NCI-H146 treated with DMSO at 0.1 percent for 48 hours (cell line): ENCODE measurements at regions not wholly inside any gene's neighbourhood (a gene's known extent, or its start where the extent isn't known, plus 50 kb on each side); places are given as distances from the start of the nearest gene placed in this dataset.

Source experiments
- DNase-seq: peaks from one replicate; lab custom pipeline; 2025; ENCODE audit not compliant: unreplicated experiment; lab: John Stamatoyannopoulos, UW

- DNase-seq: no peak
Observed at GRCh38 chr2:6692056-6692455, 173.7 kb downstream of the CMPK2 start.

- no peak for DNase-seq
Observed at GRCh38 chr2:6692819-6693218, 172.9 kb downstream of the CMPK2 start.

GRCh38 chr2:6694555-6694954 is 171.2 kb downstream of the CMPK2 start:
- DNase-seq: no peak

- DNase-seq: no peak
Observed at GRCh38 chr2:6700335-6700734, 165.4 kb downstream of the CMPK2 start.

- DNase-seq: no peak
Observed at GRCh38 chr2:6704077-6704476, 161.6 kb downstream of the CMPK2 start.

- no peak for DNase-seq
Observed at GRCh38 chr2:6721395-6721794, 144.3 kb downstream of the CMPK2 start.

GRCh38 chr2:6722574-6722973 is 143.1 kb downstream of the CMPK2 start:
- no peak for DNase-seq

GRCh38 chr2:6723865-6724604 is 141.7 kb downstream of the CMPK2 start:
- DNase-seq: no peak

GRCh38 chr2:6724605-6725140 is 141.0 kb downstream of the CMPK2 start:
- DNase-seq: no peak

GRCh38 chr2:6728156-6728555 is 137.6 kb downstream of the CMPK2 start:
- DNase-seq: no peak

GRCh38 chr2:6730003-6730402 is 135.7 kb downstream of the CMPK2 start:
- DNase-seq: no peak

GRCh38 chr2:6730649-6731532 is 134.8 kb downstream of the CMPK2 start:
- DNase-seq: no peak

- DNase-seq: no peak
Observed at GRCh38 chr2:6739547-6739946, 126.2 kb downstream of the CMPK2 start.

GRCh38 chr2:6741229-6741628 is 124.5 kb downstream of the CMPK2 start:
- no peak for DNase-seq

GRCh38 chr2:6744038-6744437 is 121.7 kb downstream of the CMPK2 start:
- no peak for DNase-seq

- no peak for DNase-seq
Observed at GRCh38 chr2:6747433-6747832, 118.3 kb downstream of the CMPK2 start.

- peak; percentile 81 for DNase-seq
Observed at GRCh38 chr2:6748406-6749067, 117.2 kb downstream of the CMPK2 start.

- no peak for DNase-seq
Observed at GRCh38 chr2:6749962-6750361, 115.7 kb downstream of the CMPK2 start.

- DNase-seq: no peak
Observed at GRCh38 chr2:6750411-6751158, 115.1 kb downstream of the CMPK2 start.

GRCh38 chr2:6754419-6754818 is 111.3 kb downstream of the CMPK2 start:
- DNase-seq: no peak

GRCh38 chr2:6755456-6755855 is 110.3 kb downstream of the CMPK2 start:
- no peak for DNase-seq
